RWPE2 (cell line): ENCODE measurements at regions not wholly inside any gene's neighbourhood (a gene's known extent, or its start where the extent isn't known, plus 50 kb on each side); places are given as distances from the start of the nearest gene placed in this dataset.

Source experiments
- ATAC-seq: fragments of 200-7000 bp; cut with Tn5 transposase; 3 replicates; pipeline ENCODE4 v1.9.1; 2021; ENCODE audit warnings: low read depth
- DNase-seq: peaks from one replicate; pipeline ENCODE4 v3.0.0-alpha.2; 2020; ENCODE audit warnings: low spot score
- H3K27ac ChIP-seq: fragments of 450-650 bp; 2 replicates; pipeline ENCODE4 v1.5.1; 2017; ENCODE audit warnings: mild to moderate bottlenecking; ENCODE audit not compliant: poor library complexity, severe bottlenecking
- H3K27me3 ChIP-seq: fragments of 250-450 bp; sonication (Bioruptor Pico); 2 replicates; pipeline ENCODE4 v1.5.1; 2021; ENCODE audit warnings: mild to moderate bottlenecking, moderate library complexity; ENCODE audit not compliant: insufficient read depth, poor library complexity, severe bottlenecking
- H3K36me3 ChIP-seq: fragments of 250-450 bp; sonication (Bioruptor Pico); 2 replicates; pipeline ENCODE4 v1.5.1; 2020; ENCODE audit warnings: low read depth, mild to moderate bottlenecking, moderate library complexity
- H3K4me1 ChIP-seq: fragments of 250-450 bp; sonication (Bioruptor Pico); 2 replicates; pipeline ENCODE4 v1.5.1; 2021; ENCODE audit warnings: mild to moderate bottlenecking, moderate library complexity; ENCODE audit not compliant: insufficient read depth, poor library complexity, severe bottlenecking
- H3K4me3 ChIP-seq: fragments of 250-450 bp; sonication (Bioruptor Pico); 2 replicates; pipeline ENCODE4 v1.5.1; 2021; ENCODE audit warnings: mild to moderate bottlenecking, moderate library complexity; ENCODE audit not compliant: severe bottlenecking
- H3K9me3 ChIP-seq: fragments of 250-450 bp; sonication (Bioruptor Pico); 2 replicates; pipeline ENCODE4 v1.5.1; 2021; ENCODE audit warnings: mild to moderate bottlenecking, moderate library complexity; ENCODE audit not compliant: severe bottlenecking
- TF ChIP-seq, protein P1 (sequence below): fragments of 450-650 bp; IDR thresholded peaks from one replicate; pipeline ENCODE4 v1.5.1; 2017; ENCODE audit warnings: mild to moderate bottlenecking, moderate library complexity; ENCODE audit not compliant: poor library complexity, severe bottlenecking

DNA sequence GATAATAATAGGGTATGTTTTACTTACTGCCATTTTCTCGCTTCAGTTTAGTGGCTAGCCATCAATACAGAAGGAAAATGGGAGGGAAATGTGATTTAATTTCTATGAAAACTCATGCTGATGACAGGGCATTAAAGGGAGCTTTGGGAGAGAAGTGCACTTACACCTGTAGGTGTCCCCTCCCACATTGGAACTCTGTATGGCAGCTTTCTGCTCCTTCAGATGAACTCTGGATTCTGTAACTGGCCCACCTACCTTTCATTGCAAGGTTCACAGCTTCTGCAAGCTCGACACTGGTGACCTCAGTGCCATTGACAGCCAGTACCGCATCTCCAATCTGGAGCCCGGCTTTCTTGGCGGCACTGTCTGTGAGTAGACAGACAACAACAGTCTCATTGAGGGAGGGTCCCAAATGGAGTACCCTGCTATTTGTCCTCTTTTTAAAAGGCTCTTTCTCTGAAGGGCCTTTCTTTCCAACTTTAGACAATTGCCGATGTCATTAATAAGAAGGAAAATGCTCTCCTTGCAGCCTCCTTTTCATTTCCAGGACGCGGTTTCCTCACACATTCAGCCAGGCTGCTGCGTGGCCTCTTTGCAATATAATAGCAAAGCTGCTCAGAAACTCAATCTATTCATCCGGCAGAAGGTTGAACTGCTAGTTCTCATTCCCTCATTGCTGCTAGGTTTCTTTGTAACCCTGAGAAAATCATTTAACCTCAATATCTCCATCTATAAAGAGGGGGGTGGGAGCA, 63.6 kb downstream of the NUDT12 start:
- no peaks in the 10 kb centered on the region for H3K27me3 ChIP-seq
- no peak overlapping the region for H3K4me3 ChIP-seq
- H3K36me3 ChIP-seq, result no peaks in the 10 kb centered on the region
- ATAC-seq (no peak), DNase-seq (no peak)
- TF ChIP-seq, protein P1, sequence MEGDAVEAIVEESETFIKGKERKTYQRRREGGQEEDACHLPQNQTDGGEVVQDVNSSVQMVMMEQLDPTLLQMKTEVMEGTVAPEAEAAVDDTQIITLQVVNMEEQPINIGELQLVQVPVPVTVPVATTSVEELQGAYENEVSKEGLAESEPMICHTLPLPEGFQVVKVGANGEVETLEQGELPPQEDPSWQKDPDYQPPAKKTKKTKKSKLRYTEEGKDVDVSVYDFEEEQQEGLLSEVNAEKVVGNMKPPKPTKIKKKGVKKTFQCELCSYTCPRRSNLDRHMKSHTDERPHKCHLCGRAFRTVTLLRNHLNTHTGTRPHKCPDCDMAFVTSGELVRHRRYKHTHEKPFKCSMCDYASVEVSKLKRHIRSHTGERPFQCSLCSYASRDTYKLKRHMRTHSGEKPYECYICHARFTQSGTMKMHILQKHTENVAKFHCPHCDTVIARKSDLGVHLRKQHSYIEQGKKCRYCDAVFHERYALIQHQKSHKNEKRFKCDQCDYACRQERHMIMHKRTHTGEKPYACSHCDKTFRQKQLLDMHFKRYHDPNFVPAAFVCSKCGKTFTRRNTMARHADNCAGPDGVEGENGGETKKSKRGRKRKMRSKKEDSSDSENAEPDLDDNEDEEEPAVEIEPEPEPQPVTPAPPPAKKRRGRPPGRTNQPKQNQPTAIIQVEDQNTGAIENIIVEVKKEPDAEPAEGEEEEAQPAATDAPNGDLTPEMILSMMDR, result no peak
- H3K4me1 ChIP-seq, result no peaks in the 10 kb centered on the region
- H3K9me3 ChIP-seq, result no peaks in the 10 kb centered on the region
- no peak overlapping the region for H3K27ac ChIP-seq

DNA sequence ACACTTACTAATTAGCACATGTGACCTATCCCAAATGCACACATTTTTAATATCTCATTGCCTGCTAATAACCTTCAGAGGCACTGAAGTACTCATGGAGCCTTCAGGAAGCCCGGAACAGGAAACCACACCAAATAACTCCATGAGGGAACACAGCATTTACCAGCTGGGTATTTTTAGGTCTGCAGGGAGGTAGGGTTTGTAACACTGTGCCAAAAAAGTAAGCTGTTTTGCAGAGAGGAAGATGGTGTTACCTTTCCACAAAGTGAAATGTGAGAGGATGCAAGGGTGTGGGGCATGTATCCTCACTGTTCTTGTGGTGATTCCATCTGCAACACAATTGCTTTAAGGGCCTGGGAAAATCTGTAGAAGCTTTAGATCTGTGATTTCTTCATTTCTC, 64.4 kb downstream of the NUDT12 start:
- DNase-seq (no peak), ATAC-seq (no peak)
- no peak overlapping the region for H3K4me3 ChIP-seq
- H3K4me1 ChIP-seq, result no peaks in the 10 kb centered on the region
- no peaks in the 10 kb centered on the region for H3K9me3 ChIP-seq
- no peaks in the 10 kb centered on the region for H3K27me3 ChIP-seq
- H3K27ac ChIP-seq, result no peak overlapping the region
- TF ChIP-seq, protein P1, result no peak
- H3K36me3 ChIP-seq, result no peaks in the 10 kb centered on the region

DNA sequence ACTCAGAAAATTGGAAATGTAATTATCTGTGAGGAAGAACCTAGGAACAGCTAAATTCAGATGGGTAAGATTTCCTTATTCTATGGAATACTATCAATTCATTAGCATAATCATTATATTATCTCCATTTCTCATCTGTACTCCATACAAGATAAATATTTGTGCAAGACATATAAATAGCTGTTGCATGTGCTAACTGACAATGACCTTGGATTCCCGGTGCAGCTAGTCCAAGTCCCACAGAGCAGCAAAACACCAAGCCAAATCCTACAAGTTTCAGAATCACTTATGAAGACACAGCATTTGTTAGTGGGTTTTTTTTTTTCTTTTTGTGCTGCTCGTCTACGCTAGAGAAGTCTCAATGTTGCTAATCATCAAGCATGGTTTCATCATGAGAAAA, 64.8 kb downstream of the NUDT12 start:
- TF ChIP-seq, protein P1, result no peak
- H3K4me3 ChIP-seq, result no peak overlapping the region

DNA sequence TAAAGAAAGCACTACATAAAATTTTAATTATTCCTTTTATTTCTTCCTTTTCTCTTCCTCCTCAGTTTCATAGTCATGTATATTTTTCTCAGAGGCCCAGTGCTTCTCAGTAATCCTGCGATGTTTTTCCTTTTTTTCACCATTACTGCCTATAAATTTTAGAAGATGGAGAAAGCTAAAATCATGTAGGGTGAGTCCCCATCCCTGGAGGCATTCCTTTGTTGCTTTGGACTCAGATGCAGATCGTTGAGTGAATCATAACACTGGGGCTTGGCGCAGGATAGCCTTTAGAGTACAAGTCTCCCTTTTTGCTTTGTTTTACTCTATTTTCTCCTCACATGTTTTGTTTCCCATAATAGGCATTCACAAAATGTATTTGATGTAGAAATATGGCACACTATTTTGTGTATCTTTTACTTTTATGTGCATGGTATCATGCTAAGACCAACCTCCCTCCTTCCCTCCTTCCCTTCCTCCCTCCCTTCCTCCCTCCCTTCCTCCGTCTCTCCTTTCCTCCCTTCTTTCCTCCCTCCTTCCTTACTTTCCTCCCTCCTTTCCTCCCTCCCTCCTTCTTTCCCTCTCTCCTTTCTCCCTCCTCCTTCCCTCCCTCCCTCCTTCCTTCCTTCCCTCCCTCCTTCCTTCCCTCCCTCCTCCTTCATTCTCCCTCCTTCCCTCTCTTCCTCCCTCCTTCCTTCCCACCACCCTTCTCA, 72.4 kb downstream of the NUDT12 start:
- Histone ChIP-seq H3K36me3 (no peaks in the 10 kb centered on the region), H3K4me3 (no peak overlapping the region), H3K27me3 (peaks cover 13% of the 10 kb centered on the region), H3K27ac (no peak overlapping the region), H3K4me1 (no peaks in the 10 kb centered on the region), H3K9me3 (no peaks in the 10 kb centered on the region)
- TF ChIP-seq, protein P1, result no peak
- DNase-seq (no peak), ATAC-seq (no peak)

More for the DNA sequence above, 64.8 kb downstream of the NUDT12 start:
- Histone ChIP-seq H3K9me3 (no peaks in the 10 kb centered on the region), H3K27me3 (peaks cover under 1% of the 10 kb centered on the region), H3K36me3 (no peaks in the 10 kb centered on the region), H3K4me1 (no peaks in the 10 kb centered on the region), H3K27ac (no peak overlapping the region)
- ATAC-seq, result no peak
- DNase-seq, result no peak

DNA sequence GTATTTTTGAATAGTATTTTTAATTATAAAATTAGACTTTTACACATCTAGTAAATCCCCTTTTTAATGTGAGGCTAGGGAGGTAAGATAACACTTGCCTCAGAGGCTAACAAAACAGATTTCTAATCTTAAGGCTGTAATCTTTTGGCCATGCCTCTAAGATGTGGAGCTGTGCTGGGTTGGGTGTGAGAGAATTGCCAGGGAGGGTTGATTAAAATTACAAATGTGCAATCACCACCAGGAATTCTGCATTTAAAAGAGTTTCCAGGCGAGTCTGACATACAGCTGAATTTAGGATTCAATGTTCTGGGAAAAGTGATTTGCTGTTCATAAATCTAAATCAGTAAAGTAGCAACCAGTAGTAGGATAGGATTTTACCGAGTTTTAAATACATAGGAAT, 73.3 kb downstream of the NUDT12 start:
- no peak overlapping the region for H3K4me3 ChIP-seq
- ATAC-seq, result no peak

More for the DNA sequence above, 73.3 kb downstream of the NUDT12 start:
- peaks cover 13% of the 10 kb centered on the region for H3K27me3 ChIP-seq
- no peaks in the 10 kb centered on the region for H3K36me3 ChIP-seq
- no peaks in the 10 kb centered on the region for H3K9me3 ChIP-seq
- no peaks in the 10 kb centered on the region for H3K4me1 ChIP-seq
- no peak for DNase-seq
- TF ChIP-seq, protein P1, result no peak
- no peak overlapping the region for H3K27ac ChIP-seq
